OCI-LY1 (cell line): ENCODE measurements at regions not wholly inside any gene's neighbourhood (a gene's known extent, or its start where the extent isn't known, plus 50 kb on each side); places are given as distances from the start of the nearest gene placed in this dataset.

Experiments used
- CTCF ChIP-seq: fragments of 200-600 bp; sonication (generic), shearing (Covaris generic); IDR thresholded peaks from 2 replicates; pipeline ENCODE4 v1.5.1; 2017; ENCODE audit warnings: mild to moderate bottlenecking, antibody characterized with exemption, low read length, moderate library complexity, mixed read lengths
- EZH2 ChIP-seq: fragments of 200-600 bp; sonication (generic), shearing (Covaris generic); IDR thresholded peaks from 2 replicates; pipeline ENCODE4 v1.8.0; 2017; ENCODE audit warnings: borderline replicate concordance, mixed run types, mild to moderate bottlenecking, antibody characterized with exemption, low read length, moderate library complexity, mixed read lengths

DNA sequence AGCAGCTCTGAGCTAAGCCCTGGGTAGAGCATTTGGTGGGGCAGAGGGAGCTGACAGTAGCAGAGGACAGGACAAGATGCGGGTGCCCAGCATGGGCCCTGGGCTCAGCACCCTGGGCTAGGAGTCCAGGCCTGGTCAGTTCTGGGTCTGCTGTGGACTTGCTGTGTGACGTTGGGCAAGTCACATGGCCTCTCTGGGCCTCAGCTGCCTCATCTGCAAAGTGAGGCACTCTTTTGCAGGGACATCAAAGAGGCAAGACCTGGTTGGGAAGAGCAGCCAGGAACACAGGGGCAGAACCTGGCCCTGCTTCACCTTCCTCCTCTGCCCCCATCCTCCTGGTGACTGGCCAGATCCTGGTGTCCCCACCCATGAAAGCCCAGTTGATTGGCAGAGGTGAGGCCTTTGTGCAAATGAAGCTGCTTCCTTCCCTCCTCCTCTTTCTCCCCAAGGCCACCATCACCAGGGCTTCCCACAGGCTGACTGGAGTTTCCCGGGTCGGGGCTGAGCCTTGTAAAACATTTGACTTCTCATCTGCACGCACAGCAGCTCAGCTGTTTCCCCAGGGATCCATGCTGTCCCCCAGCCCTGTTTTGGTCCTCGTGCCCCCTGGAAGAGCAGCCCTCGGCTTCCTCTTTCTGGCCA lies 350.5 kb downstream of the MATN1 start:
- TF ChIP-seq CTCF (no peak), EZH2 (no peak)
